ENCODE measurements at regions not wholly inside any gene's neighbourhood (a gene's known extent, or its start where the extent isn't known, plus 50 kb on each side); places are given as distances from the start of the nearest gene placed in this dataset.

GRCh38 chr21:41653954-41654491 is 112.8 kb downstream of the RIPK4 start:
- DNase-seq (ENCODE audit: low read depth in 2 of 3, low spot score in 2 of 3): no peak

DNA sequence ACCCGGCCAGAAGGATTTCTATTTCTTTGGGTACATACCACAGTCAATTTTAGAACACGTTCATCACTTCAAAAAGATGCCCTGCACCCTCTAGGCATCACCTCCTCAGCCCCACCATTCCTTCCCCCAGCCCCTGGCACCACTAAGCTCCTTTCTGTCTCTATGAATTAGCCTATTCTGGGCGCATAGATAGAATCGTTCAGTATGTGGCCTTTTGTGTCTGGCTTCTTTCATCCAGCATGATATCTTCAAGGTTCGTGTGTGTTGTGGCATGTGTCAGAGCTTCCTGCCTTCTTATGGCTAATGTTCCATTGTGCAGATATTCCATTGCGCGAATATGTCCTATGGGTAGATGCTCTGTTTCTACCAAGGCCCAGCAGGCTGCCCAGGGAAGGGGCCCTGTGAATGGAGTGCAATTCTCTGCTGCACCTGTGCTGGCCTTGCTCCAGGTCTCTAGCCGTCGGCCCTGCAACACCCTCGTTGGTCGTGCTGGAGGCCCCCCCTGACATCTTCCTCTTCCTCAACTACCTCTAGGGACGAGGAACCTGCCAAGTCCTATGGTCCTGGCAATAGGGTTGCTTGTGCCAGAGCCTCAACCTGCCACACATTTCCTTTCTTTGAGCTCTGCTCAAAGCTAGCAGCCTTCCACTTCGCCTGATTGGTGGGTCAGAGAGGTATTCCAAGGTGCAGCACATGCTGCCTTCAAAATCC is 113.5 kb downstream of the RIPK4 start:
- no peak for DNase-seq (ENCODE audit: low read depth in 2 of 3, low spot score in 2 of 3)

GRCh38 chr21:41651830-41652229 is 115.0 kb downstream of the RIPK4 start:
- DNase-seq (ENCODE audit: low read depth in 2 of 3, low spot score in 2 of 3): no peak

GRCh38 chr21:41651406-41651805 is 115.4 kb downstream of the RIPK4 start:
- DNase-seq (ENCODE audit: low read depth in 2 of 3, low spot score in 2 of 3): no peak

DNA sequence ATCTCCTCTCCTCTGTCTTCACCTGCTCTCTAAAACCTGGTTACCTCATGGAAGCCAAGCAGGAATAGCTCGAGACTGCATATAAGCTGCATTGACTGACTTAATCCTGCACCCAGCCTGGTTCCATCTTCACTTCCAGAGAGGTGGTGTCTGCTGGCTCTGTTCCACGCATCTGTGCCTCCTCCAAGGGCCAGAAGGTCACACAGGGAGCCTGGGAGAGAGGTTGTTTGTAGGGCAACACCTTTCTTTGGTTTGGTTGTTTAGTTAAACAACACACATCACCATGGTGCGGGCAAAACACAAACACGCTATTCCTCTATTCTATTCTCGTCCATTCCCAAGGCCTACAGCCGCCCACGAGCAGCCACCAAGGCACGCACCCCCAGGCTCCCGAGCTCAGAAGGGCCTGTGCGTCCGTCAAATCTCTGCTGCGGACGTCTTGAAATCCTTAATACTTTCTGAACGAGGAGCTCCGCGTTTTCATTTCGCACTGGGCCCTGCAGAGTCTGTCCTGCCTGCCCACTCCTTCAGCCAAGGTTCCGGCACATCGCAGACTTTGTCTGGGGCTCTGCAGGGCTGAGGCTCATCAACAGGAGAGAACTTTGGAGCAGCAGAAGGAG is 116.2 kb downstream of the RIPK4 start:
- DNase-seq (ENCODE audit: low read depth in 2 of 3, low spot score in 2 of 3): no peak

GRCh38 chr21:41648591-41649031 is 118.2 kb downstream of the RIPK4 start:
- DNase-seq (ENCODE audit: low read depth in 2 of 3, low spot score in 2 of 3): no peak

DNA sequence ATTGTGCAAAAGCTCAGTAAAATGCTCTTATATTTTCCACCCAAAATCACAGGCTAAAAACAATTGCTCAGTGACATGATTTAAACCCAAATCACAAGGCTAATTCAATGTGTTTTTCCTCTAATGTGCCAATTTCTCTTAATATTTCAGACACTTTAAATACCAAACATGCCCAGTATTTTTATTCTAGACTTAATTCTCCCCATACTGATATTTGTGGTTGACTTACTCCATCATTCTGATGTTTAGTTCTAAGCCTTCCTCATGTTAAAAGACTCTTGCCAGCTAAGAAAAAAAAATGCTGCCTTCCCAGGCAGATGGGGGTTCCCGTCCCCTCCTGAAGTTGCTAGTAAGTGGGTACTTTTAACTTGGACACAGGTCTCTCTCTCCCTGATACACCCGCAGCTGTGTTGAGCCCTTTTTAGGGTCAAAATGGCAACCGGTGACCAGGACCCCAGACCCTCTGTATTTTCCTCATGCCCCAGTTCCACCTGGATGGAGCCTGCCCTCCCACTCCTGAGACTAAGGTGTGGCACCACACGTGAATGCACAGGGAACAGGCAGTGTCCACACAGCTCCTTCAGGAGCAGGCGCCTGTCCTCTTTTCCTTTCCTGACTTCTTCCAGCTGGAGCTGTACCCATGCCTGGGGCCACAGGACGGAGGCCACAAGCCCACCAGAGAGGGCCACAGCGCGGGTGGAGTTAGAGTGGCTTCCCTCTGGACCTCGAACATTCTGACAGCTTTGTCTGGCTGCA is 118.9 kb downstream of the RIPK4 start:
- no peak for DNase-seq (ENCODE audit: low read depth in 2 of 3, low spot score in 2 of 3)

- DNase-seq (ENCODE audit: low read depth in 2 of 3, low spot score in 2 of 3): no peak
Observed at GRCh38 chr21:41643246-41643966, 123.4 kb downstream of the RIPK4 start.

- DNase-seq (ENCODE audit: low read depth in 2 of 3, low spot score in 2 of 3): peak in 1 of 3 donors; percentile 13
Observed at GRCh38 chr21:41641821-41642701, 124.8 kb downstream of the RIPK4 start.

DNA sequence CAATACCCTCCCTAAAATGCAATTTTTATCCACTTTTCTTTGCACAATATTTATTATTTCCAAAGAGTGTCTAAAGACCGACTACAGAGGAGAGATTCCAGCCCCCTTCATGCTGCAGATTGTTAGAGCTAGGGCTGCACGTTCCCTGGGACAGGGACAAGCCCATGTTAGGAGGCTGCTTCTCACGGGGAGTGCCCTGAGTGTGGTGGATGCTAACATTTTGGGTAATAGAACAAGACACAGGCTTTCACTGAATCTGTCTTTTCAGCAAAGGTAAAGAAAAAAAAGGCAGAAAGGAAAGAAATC is 125.4 kb downstream of the RIPK4 start:
- no peak for DNase-seq (ENCODE audit: low read depth in 2 of 3, low spot score in 2 of 3)

- no peak for DNase-seq (ENCODE audit: low read depth in 2 of 3, low spot score in 2 of 3)
Observed at GRCh38 chr21:41640748-41641509, 125.9 kb downstream of the RIPK4 start.

DNA sequence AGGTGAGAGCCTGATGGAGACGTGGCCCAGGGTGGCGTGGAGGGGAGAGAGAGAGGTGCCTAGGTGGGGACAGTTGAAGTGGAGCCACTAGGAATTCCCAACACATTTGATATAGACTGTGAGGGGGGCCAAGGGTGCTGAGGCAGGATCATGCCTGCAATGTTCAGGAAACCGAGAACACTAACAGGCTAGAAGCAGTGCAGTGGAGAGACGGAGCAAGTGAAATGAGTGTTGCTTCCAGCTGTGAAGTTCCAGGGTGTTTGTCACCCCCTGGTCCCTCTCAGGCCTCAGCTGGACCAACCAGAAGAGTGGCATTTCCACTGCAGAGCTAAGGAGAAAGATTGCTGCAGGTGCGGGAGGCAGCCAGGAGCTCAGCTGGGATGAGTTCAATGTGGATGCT is 127.1 kb downstream of the RIPK4 start:
- DNase-seq (ENCODE audit: low read depth in 2 of 3, low spot score in 2 of 3): no peak

GRCh38 chr21:41639336-41639735 is 127.5 kb downstream of the RIPK4 start:
- DNase-seq (ENCODE audit: low read depth in 2 of 3, low spot score in 2 of 3): no peak

DNA sequence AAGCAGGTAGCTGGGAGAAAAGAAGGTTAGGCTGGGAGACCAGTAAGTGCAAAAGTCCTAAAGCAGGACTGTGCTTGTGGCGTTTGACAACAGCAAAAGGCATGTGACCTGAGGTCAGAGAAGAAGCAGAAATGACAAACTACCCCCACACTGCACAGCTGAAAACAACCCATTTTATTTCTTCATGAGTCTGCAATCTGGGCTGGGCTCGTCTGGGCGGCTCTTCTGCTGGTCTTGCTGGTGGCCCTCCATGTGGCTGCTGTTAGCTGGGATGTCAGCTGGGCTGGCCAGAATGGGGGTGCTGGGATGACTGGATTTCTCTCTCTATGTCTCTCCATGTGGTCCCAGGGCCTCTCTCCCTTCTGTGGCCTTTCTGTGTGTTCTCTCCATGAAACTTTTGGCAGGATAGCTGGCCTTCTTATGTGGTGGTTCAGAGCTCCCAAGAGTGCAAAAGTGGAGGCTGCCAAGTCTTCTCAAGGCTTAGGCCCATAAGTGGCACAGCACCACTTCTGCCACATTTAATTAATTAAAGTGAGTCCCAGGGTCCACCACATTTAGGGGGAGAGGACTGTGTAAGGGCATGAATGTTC is 128.6 kb downstream of the RIPK4 start:
- no peak for DNase-seq (ENCODE audit: low read depth in 2 of 3, low spot score in 2 of 3)

- DNase-seq (ENCODE audit: low read depth in 2 of 3, low spot score in 2 of 3): no peak
Observed at GRCh38 chr21:41636636-41637630, 129.0 kb upstream of the TMPRSS2 start.

DNA sequence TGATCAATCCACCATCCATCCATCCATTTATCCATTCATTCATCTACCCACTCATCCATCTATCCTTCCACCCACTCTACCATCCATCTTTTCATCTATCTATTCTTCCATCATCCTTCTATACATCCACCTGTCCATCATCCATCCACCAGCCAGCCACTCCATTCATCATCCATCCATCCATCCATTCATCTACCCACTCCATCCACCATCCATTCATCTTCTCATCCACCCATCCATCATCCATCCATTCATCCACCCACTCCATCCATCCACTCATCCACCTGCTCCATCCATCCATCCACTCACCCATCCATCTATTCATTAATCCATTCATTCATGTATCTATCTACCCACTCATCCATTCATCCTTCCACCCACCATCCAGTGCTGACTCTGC is 127.9 kb upstream of the TMPRSS2 start:
- no peak for DNase-seq (ENCODE audit: low read depth in 2 of 3, low spot score in 2 of 3)

DNA sequence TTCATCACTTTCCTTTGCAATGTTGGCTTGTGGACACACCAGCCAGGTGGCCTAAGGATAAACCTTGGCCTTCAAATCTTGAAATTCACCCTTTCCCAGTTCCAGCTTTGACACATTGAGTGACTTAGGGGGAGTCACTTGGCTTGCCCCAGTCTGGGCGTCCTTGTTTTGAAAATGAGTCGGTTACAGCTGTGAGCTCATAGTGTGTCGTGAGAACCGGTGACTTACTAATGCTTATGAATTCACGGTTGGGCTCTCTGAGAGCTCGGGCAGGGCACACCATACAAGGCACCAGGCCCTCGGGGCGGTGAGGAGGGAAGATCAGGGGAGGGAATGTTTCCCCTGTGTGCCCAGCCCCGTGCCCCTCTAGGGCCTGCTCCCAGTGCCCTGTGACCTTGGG is 126.9 kb upstream of the TMPRSS2 start:
- DNase-seq (ENCODE audit: low read depth in 2 of 3, low spot score in 2 of 3): no peak

DNA sequence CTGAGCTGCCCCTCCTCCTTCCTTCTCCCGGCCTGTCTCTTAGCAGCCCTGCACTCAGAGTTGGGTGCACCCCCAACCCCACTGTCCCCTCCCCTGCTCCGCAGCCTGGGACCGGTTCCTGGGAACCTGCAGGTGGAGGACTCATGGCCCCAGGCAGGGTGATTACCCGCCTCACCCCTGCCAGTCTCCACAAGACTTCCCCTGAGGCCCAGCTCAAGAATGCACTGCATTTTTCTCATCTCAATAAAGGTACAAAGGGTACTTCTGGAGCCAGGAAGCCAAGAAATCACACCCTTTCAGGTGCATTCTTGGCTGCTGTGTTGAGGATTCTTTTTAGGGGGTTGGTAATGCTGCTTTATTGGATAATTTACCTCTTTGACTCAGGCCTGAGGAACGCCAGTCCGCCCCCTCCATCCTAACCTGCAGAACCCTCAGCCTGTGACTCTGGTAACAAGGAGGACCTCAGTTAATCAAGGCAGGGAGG is 126.3 kb upstream of the TMPRSS2 start:
- no peak for DNase-seq (ENCODE audit: low read depth in 2 of 3, low spot score in 2 of 3)
